ENCODE measurements at regions not wholly inside any gene's neighbourhood (a gene's known extent, or its start where the extent isn't known, plus 50 kb on each side); places are given as distances from the start of the nearest gene placed in this dataset.

GRCh38 chr20:7294816-7295360 is 527.4 kb downstream of the BMP2 start:
- no peak for ATAC-seq
- H3K36me3 Mint-ChIP-seq = no peaks in the 10 kb centered on the region
- Histone ChIP-seq H3K27ac (ENCODE audit: low read length) (no peak overlapping the region), H3K27me3 (ENCODE audit: control insufficient read depth, insufficient read depth, low read length) (no peaks in the 10 kb centered on the region), H3K4me3 (ENCODE audit: low read length) (no peak overlapping the region), H3K9me3 (ENCODE audit: control insufficient read depth, insufficient read depth, low read length) (no peaks in the 10 kb centered on the region), H3K4me1 (ENCODE audit: control insufficient read depth, insufficient read depth, low read length) (no peaks in the 10 kb centered on the region), H3K36me3 (ENCODE audit: control insufficient read depth, insufficient read depth, low read length) (no peaks in the 10 kb centered on the region)
- no peak overlapping the region for H3K4me3 Mint-ChIP-seq
- no peaks in the 10 kb centered on the region for H3K27me3 Mint-ChIP-seq (ENCODE audit: low read depth in 2 of 2)
- WGBS (ENCODE audit: insufficient coverage) = 93% methylated on average over 5 of the region's 6 CpGs
- H3K9me3 Mint-ChIP-seq = peaks cover 0 to 4% of the 10 kb centered on the region in 2 donors
- TF ChIP-seq CTCF (IDR thresholded peaks at IDR 0.05) = no peak
- no peak for DNase-seq
- H3K4me1 Mint-ChIP-seq = no peaks in the 10 kb centered on the region
- intact Hi-C loops (cut with micrococcal nuclease) = no loop called here
- H3K27ac Mint-ChIP-seq = no peak overlapping the region

- H3K4me3 ChIP-seq (ENCODE audit: low read length) = no peak overlapping the region
- no peak for DNase-seq
- intact Hi-C loops (cut with micrococcal nuclease) = no loop called here
- Mint-ChIP-seq H3K27me3 (ENCODE audit: low read depth in 2 of 2) (no peaks in the 10 kb centered on the region), H3K36me3 (no peaks in the 10 kb centered on the region), H3K4me1 (no peaks in the 10 kb centered on the region), H3K27ac (no peak overlapping the region), H3K9me3 (peaks cover 3 to 4% of the 10 kb centered on the region in 2 donors), H3K4me3 (no peak overlapping the region)
- no peak overlapping the region for H3K27ac ChIP-seq (ENCODE audit: low read length)
- no peak for ATAC-seq
- TF ChIP-seq CTCF (IDR thresholded peaks at IDR 0.05) = no peak
- H3K9me3 ChIP-seq (ENCODE audit: control insufficient read depth, insufficient read depth, low read length) = no peaks in the 10 kb centered on the region
- WGBS (ENCODE audit: insufficient coverage) = no CpG with 5 or more reads among the region's 2 CpGs
- H3K36me3 ChIP-seq (ENCODE audit: control insufficient read depth, insufficient read depth, low read length) = no peaks in the 10 kb centered on the region
- no peaks in the 10 kb centered on the region for H3K4me1 ChIP-seq (ENCODE audit: control insufficient read depth, insufficient read depth, low read length)
- no peaks in the 10 kb centered on the region for H3K27me3 ChIP-seq (ENCODE audit: control insufficient read depth, insufficient read depth, low read length)
These were observed 534.3 kb downstream of the BMP2 start for GRCh38 chr20:7301807-7302206.

GRCh38 chr20:7302250-7302649 is 534.8 kb downstream of the BMP2 start:
- Histone ChIP-seq H3K36me3 (ENCODE audit: control insufficient read depth, insufficient read depth, low read length) (no peaks in the 10 kb centered on the region), H3K27me3 (ENCODE audit: control insufficient read depth, insufficient read depth, low read length) (no peaks in the 10 kb centered on the region), H3K27ac (ENCODE audit: low read length) (no peak overlapping the region), H3K4me3 (ENCODE audit: low read length) (no peak overlapping the region), H3K4me1 (ENCODE audit: control insufficient read depth, insufficient read depth, low read length) (no peaks in the 10 kb centered on the region), H3K9me3 (ENCODE audit: control insufficient read depth, insufficient read depth, low read length) (no peaks in the 10 kb centered on the region)
- no peak overlapping the region for H3K4me3 Mint-ChIP-seq
- H3K36me3 Mint-ChIP-seq = no peaks in the 10 kb centered on the region
- no peak overlapping the region for H3K27ac Mint-ChIP-seq
- intact Hi-C loops (cut with micrococcal nuclease) = no loop called here
- H3K27me3 Mint-ChIP-seq (ENCODE audit: low read depth in 2 of 2) = no peaks in the 10 kb centered on the region
- no peak for TF ChIP-seq CTCF (IDR thresholded peaks at IDR 0.05)
- H3K9me3 Mint-ChIP-seq = peaks cover 3 to 4% of the 10 kb centered on the region in 2 donors
- no peaks in the 10 kb centered on the region for H3K4me1 Mint-ChIP-seq
- ATAC-seq (no peak), DNase-seq (no peak)
- WGBS (ENCODE audit: insufficient coverage) = 63% methylated on average over 2 of the region's 2 CpGs

- H3K9me3 Mint-ChIP-seq = peaks cover 2 to 4% of the 10 kb centered on the region in 2 donors
These were observed 538.5 kb downstream of the BMP2 start for GRCh38 chr20:7305976-7306375.

More at GRCh38 chr20:7305976-7306375, 538.5 kb downstream of the BMP2 start:
- Histone ChIP-seq H3K9me3 (ENCODE audit: control insufficient read depth, insufficient read depth, low read length) (no peaks in the 10 kb centered on the region), H3K27ac (ENCODE audit: low read length) (no peak overlapping the region), H3K27me3 (ENCODE audit: control insufficient read depth, insufficient read depth, low read length) (no peaks in the 10 kb centered on the region), H3K4me3 (ENCODE audit: low read length) (no peak overlapping the region), H3K36me3 (ENCODE audit: control insufficient read depth, insufficient read depth, low read length) (no peaks in the 10 kb centered on the region), H3K4me1 (ENCODE audit: control insufficient read depth, insufficient read depth, low read length) (no peaks in the 10 kb centered on the region)
- Mint-ChIP-seq H3K27me3 (ENCODE audit: low read depth in 2 of 2) (no peaks in the 10 kb centered on the region), H3K4me3 (no peak overlapping the region), H3K36me3 (no peaks in the 10 kb centered on the region), H3K4me1 (no peaks in the 10 kb centered on the region), H3K27ac (no peak overlapping the region)
- intact Hi-C loops (cut with micrococcal nuclease) = no loop called here
- no peak for ATAC-seq
- DNase-seq = no peak
- no peak for TF ChIP-seq CTCF (IDR thresholded peaks at IDR 0.05)
- 59% methylated on average over 4 of the region's 4 CpGs for WGBS (ENCODE audit: insufficient coverage)

Measured in natural killer cell (primary cell).